GM19452 (cell line): ENCODE measurements at regions not wholly inside any gene's neighbourhood (a gene's known extent, or its start where the extent isn't known, plus 50 kb on each side); places are given as distances from the start of the nearest gene placed in this dataset.
"Not testable (repeated sequence)": the region's sequence is repeated elsewhere in the genome, so short reads cannot be mapped to it uniquely, and the experiment has no call there.

Experiments used
- ATAC-seq: cut with Tn5 transposase; IDR thresholded peaks from one replicate; pipeline ENCODE4 v1.9.1; 2021; ENCODE audit not compliant: unreplicated experiment

GRCh38 chr21:27578741-27579265 lies 611.9 kb upstream of the ADAMTS5 start:
- ATAC-seq, result no peak

GRCh38 chr21:27572696-27573095 lies 605.8 kb upstream of the ADAMTS5 start:
- ATAC-seq, result no peak

- no peak for ATAC-seq
Observed at GRCh38 chr21:27571706-27572105, 604.8 kb upstream of the ADAMTS5 start.

GRCh38 chr21:27570306-27570868 lies 603.5 kb upstream of the ADAMTS5 start:
- ATAC-seq, result no peak

- ATAC-seq, result no peak
Observed at GRCh38 chr21:27569831-27570230, 602.9 kb upstream of the ADAMTS5 start.

- no peak for ATAC-seq
Observed at GRCh38 chr21:27569091-27569490, 602.2 kb upstream of the ADAMTS5 start.

- ATAC-seq, result no peak
Observed at GRCh38 chr21:27567381-27567780, 600.5 kb upstream of the ADAMTS5 start.

- ATAC-seq, result no peak
Observed at GRCh38 chr21:27566521-27566920, 599.6 kb upstream of the ADAMTS5 start.

- ATAC-seq, result no peak
Observed at GRCh38 chr21:27565364-27565763, 598.5 kb upstream of the ADAMTS5 start.

GRCh38 chr21:27564684-27565301 lies 597.9 kb upstream of the ADAMTS5 start:
- ATAC-seq, result no peak

GRCh38 chr21:27562303-27562702 lies 595.4 kb upstream of the ADAMTS5 start:
- no peak for ATAC-seq

- ATAC-seq, result no peak
Observed at GRCh38 chr21:27561116-27561515, 594.2 kb upstream of the ADAMTS5 start.

- no peak for ATAC-seq
Observed at GRCh38 chr21:27557356-27557755, 590.5 kb upstream of the ADAMTS5 start.

GRCh38 chr21:27555996-27556395 lies 589.1 kb upstream of the ADAMTS5 start:
- no peak for ATAC-seq

- no peak for ATAC-seq
Observed at GRCh38 chr21:27550287-27550686, 583.4 kb upstream of the ADAMTS5 start.

GRCh38 chr21:27548486-27548885 lies 581.6 kb upstream of the ADAMTS5 start:
- no peak for ATAC-seq

GRCh38 chr21:27545754-27546349 lies 579.0 kb upstream of the ADAMTS5 start:
- ATAC-seq, result no peak

GRCh38 chr21:27542126-27542525 lies 575.2 kb upstream of the ADAMTS5 start:
- ATAC-seq, result not testable (repeated sequence)

GRCh38 chr21:27536319-27536718 lies 569.4 kb upstream of the ADAMTS5 start:
- no peak for ATAC-seq

- no peak for ATAC-seq
Observed at GRCh38 chr21:27535188-27535587, 568.3 kb upstream of the ADAMTS5 start.

GRCh38 chr21:27534206-27534605 lies 567.3 kb upstream of the ADAMTS5 start:
- no peak for ATAC-seq

- ATAC-seq, result no peak
Observed at GRCh38 chr21:27532076-27532475, 565.2 kb upstream of the ADAMTS5 start.
